GM21576 (cell line): ENCODE measurements at regions not wholly inside any gene's neighbourhood (a gene's known extent, or its start where the extent isn't known, plus 50 kb on each side); places are given as distances from the start of the nearest gene placed in this dataset.

Experiments used
- ATAC-seq: cut with Tn5 transposase; IDR thresholded peaks from one replicate; pipeline ENCODE4 v1.9.1; 2021; ENCODE audit warnings: mild to moderate bottlenecking, moderate library complexity; ENCODE audit not compliant: unreplicated experiment

DNA sequence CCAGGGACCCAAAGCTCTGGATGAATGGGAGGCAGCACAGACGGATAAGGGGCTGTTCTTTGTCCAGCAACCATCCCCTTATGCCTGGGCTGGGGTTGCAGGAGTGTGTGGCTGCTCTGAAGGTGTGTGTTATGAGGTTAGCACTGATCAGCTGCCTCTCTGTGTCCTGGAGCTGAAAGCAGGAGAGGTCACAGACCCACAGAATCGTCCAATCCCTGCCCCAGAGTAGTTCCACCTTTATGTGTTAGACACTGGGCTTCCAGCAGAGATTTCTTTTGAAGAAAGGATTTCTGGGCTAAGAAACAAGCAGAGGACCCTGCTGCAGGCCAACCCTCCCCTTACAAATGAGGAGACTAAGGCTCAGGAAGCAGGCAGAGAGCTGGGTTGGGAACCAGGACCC lies 62.4 kb downstream of the ARL6IP4 start:
- no peak for ATAC-seq

GRCh38 chr12:123041811-123042655 lies 61.6 kb downstream of the ARL6IP4 start:
- ATAC-seq = no peak

- ATAC-seq = no peak
Observed at GRCh38 chr12:123041042-123041531, 60.6 kb downstream of the ARL6IP4 start.

DNA sequence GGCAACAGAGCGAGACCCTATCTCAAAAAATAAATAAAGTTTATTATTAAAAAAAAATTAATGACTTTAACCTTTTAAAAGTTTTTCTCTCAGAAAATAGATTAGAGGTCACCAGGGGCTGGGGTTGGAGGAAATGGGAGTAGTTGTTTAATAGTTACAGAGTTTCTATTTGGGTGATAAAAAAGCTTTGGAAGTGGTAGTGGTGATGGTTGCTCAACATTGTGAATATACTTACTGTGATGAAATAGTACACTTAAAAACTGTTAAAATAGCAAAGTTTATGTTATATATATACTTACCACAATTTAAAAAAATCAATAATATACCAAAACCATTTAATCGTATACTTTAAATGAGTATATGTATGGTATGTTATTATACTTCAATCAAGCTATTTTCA lies 59.6 kb downstream of the ARL6IP4 start:
- ATAC-seq = no peak

GRCh38 chr12:123038966-123039365 lies 58.5 kb downstream of the ARL6IP4 start:
- ATAC-seq = no peak

GRCh38 chr12:123038486-123038885 lies 58.0 kb downstream of the ARL6IP4 start:
- no peak for ATAC-seq

GRCh38 chr12:123037791-123038190 lies 57.3 kb downstream of the ARL6IP4 start:
- no peak for ATAC-seq

GRCh38 chr12:123036466-123037285 lies 56.2 kb downstream of the ARL6IP4 start:
- no peak for ATAC-seq

- ATAC-seq = no peak
Observed at GRCh38 chr12:123035841-123036240, 55.4 kb downstream of the ARL6IP4 start.

GRCh38 chr12:123034865-123035264 lies 54.4 kb downstream of the ARL6IP4 start:
- ATAC-seq = no peak

GRCh38 chr12:123034022-123034541 lies 53.6 kb downstream of the ARL6IP4 start:
- ATAC-seq = no peak

GRCh38 chr12:123033392-123034021 lies 53.0 kb downstream of the ARL6IP4 start:
- ATAC-seq = no peak

DNA sequence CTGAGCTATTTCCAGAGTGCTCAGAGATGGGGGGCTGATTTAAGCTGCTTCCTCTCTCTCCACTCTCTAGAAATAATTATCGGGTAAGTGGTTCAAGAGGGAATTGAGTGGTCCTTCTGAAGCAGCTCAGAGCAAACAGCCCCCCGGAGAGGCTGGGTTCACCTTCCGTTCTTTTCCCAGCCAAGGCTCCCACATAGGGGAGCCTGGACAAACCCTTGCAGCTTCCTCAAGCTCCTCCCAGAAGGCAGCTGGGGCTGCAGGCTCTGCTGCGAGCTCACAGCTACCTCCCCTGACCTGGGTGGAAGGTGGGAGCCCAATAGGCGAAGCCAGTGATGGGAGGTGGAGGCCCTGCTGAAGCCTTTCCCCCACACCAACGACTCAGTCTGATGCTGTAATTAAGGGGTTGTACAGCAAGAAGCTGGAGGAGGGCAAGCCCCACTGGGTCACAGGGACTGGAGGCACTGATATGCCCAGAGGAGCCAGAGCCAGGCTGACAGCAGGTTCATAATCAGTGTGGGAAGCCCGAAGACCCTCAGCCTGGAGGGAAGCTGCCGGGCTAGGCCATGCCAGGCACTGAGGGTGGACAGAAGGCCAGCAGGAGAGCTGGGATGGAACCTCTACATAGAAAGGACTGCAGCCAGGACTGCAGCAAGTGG lies 52.4 kb downstream of the ARL6IP4 start:
- ATAC-seq = no peak
